Keratinocyte (primary cell): ENCODE measurements at regions not wholly inside any gene's neighbourhood (a gene's known extent, or its start where the extent isn't known, plus 50 kb on each side); places are given as distances from the start of the nearest gene placed in this dataset.

ENCODE experiments used
- DNase-seq: peaks from one replicate; pipeline ENCODE4 v3.0.0-alpha.2; 2011; ENCODE audit warnings: low read depth, missing footprints, low spot score
- FAIRE-seq: peaks from 2 replicates; lab custom pipeline; 2011; peaks lifted over from hg19 to GRCh38; lab: Jason Lieb, UNC
- H2AFZ ChIP-seq: 2 replicates; pipeline ENCODE4 v1.6.0; 2012; ENCODE audit warnings: low read length, control low read depth, inconsistent platforms; ENCODE audit not compliant: control insufficient read depth
- H3K27ac ChIP-seq: 2 replicates; pipeline ENCODE4 v1.5.1; 2011; ENCODE audit warnings: low read length; ENCODE audit not compliant: control insufficient read depth, insufficient read depth
- H3K27me3 ChIP-seq: 3 replicates; pipeline ENCODE4 v1.6.0; 2011; ENCODE audit warnings: low read length; ENCODE audit not compliant: control insufficient read depth, insufficient read depth; ENCODE audit errors: extremely low read depth
- H3K36me3 ChIP-seq, 2 experiments: 2 replicates in 1 of 2; 3 replicates in 1 of 2; pipeline ENCODE4 v1.5.1; 2011; ENCODE audit warnings: low read length in 2 of 2, mild to moderate bottlenecking in 1 of 2; ENCODE audit not compliant: control insufficient read depth in 2 of 2, insufficient read depth in 2 of 2; ENCODE audit errors: extremely low read depth in 1 of 2
- H3K4me1 ChIP-seq: 3 replicates; pipeline ENCODE4 v1.5.1; 2011; ENCODE audit warnings: low read length; ENCODE audit not compliant: control insufficient read depth, insufficient read depth; ENCODE audit errors: extremely low read depth
- H3K4me2 ChIP-seq: 3 replicates; pipeline ENCODE4 v1.6.0; 2011; ENCODE audit warnings: low read depth, low read length; ENCODE audit not compliant: control insufficient read depth, insufficient read depth; ENCODE audit errors: extremely low read depth
- H3K4me3 ChIP-seq, 3 experiments: fragments of 200-600 bp in 1 of 3; sonication (generic) in 1 of 3; 2 replicates in 2 of 3; 3 replicates in 1 of 3; pipeline ENCODE4 v1.5.1; 2011 to 2016; ENCODE audit warnings: low read length in 3 of 3, mild to moderate bottlenecking in 3 of 3, control low read depth in 2 of 3, inconsistent platforms in 1 of 3, low read depth in 1 of 3, mixed read lengths in 1 of 3, mixed run types in 1 of 3, moderate library complexity in 1 of 3; ENCODE audit not compliant: control insufficient read depth in 2 of 3, insufficient read depth in 2 of 3; ENCODE audit errors: extremely low read depth in 1 of 3
- H3K79me2 ChIP-seq: 2 replicates; pipeline ENCODE4 v1.6.0; 2012; ENCODE audit warnings: low read length; ENCODE audit not compliant: control insufficient read depth, insufficient read depth
- H3K9ac ChIP-seq: 3 replicates; pipeline ENCODE4 v1.6.0; 2011; ENCODE audit warnings: low read length; ENCODE audit not compliant: control insufficient read depth, insufficient read depth; ENCODE audit errors: extremely low read depth
- H3K9me1 ChIP-seq: 3 replicates; pipeline ENCODE4 v1.6.0; 2011; ENCODE audit warnings: low read length; ENCODE audit not compliant: control insufficient read depth, insufficient read depth; ENCODE audit errors: extremely low read depth
- H3K9me3 ChIP-seq: 2 replicates; pipeline ENCODE4 v1.5.1; 2012; ENCODE audit warnings: low read depth, low read length; ENCODE audit not compliant: control insufficient read depth
- H4K20me1 ChIP-seq: 3 replicates; pipeline ENCODE4 v1.6.0; 2011; ENCODE audit warnings: low read length; ENCODE audit not compliant: control insufficient read depth, insufficient read depth; ENCODE audit errors: extremely low read depth
- EZH2 ChIP-seq: IDR thresholded peaks from one replicate; pipeline ENCODE4 v1.6.1; 2012; ENCODE audit warnings: inconsistent platforms, mild to moderate bottlenecking, low read length, moderate library complexity
- dilution Hi-C: fragments of 300-500 bp; cut with MboI; formaldehyde crosslinking; loops from one replicate; pipeline ENCODE4 v1.7.0; 2020; ENCODE audit warnings: low sequenced_read_pairs; ENCODE audit not compliant: extremely low pct_ligation_motif_present
- TF ChIP-seq, protein P1 (sequence below), 3 experiments: IDR thresholded peaks in 1 of 3; conservative IDR thresholded peaks in 1 of 3; optimal IDR thresholded peaks in 1 of 3; 2 replicates in 2 of 3; 3 replicates in 1 of 3; pipeline versions ENCODE3 to v1.5.1; 2011; ENCODE audit warnings: low read length in 3 of 3, mild to moderate bottlenecking in 3 of 3, moderate library complexity in 2 of 3, control low read depth in 1 of 3, inconsistent platforms in 1 of 3; ENCODE audit not compliant: insufficient read depth in 2 of 3; ENCODE audit errors: extremely low read depth in 1 of 3

DNA sequence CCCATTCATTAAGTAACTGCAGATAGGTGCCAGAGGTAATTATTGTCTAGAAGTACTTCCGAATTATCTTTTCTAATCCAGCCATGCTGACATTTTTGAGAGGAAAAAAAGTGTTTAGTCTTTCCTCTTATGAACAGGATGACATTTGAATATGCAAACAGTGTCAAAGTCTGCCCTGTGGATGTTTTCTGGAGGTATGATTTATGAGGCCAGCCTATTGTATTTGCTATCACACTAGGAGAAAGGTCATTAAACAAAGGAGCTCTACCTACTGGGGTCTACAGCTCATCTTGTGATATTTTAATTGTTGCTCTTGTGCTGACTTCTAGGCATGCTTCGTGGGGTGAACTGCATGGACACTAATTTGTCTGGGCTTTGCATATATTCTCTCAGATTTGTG, 559.7 kb upstream of the CAMK1G start:
- Histone ChIP-seq H3K27ac (no peak overlapping the region), H3K4me1 (no peaks in the 10 kb centered on the region), H3K36me3 (no peaks in the 10 kb centered on the region), H3K4me2 (no peak overlapping the region), H3K4me3 (no peak overlapping the region), H3K9me1 (no peaks in the 10 kb centered on the region), H3K79me2 (no peaks in the 10 kb centered on the region), H3K27me3 (no peaks in the 10 kb centered on the region), H3K9ac (no peak overlapping the region), H2AFZ (no peak overlapping the region), H3K9me3 (no peaks in the 10 kb centered on the region), H4K20me1 (no peaks in the 10 kb centered on the region)
- FAIRE-seq: no peak
- TF ChIP-seq EZH2: no peak
- TF ChIP-seq, protein P1, sequence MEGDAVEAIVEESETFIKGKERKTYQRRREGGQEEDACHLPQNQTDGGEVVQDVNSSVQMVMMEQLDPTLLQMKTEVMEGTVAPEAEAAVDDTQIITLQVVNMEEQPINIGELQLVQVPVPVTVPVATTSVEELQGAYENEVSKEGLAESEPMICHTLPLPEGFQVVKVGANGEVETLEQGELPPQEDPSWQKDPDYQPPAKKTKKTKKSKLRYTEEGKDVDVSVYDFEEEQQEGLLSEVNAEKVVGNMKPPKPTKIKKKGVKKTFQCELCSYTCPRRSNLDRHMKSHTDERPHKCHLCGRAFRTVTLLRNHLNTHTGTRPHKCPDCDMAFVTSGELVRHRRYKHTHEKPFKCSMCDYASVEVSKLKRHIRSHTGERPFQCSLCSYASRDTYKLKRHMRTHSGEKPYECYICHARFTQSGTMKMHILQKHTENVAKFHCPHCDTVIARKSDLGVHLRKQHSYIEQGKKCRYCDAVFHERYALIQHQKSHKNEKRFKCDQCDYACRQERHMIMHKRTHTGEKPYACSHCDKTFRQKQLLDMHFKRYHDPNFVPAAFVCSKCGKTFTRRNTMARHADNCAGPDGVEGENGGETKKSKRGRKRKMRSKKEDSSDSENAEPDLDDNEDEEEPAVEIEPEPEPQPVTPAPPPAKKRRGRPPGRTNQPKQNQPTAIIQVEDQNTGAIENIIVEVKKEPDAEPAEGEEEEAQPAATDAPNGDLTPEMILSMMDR (optimal IDR thresholded peaks at IDR 0.05 in 1 of 3, IDR thresholded peaks at IDR 0.05 in 1 of 3, conservative IDR thresholded peaks at IDR 0.05 in 1 of 3; ENCODE audit: extremely low read depth in 1 of 3, insufficient read depth in 2 of 3, low read length in 3 of 3): no peak
- dilution Hi-C loops: no loop called here
- no peak for DNase-seq

DNA sequence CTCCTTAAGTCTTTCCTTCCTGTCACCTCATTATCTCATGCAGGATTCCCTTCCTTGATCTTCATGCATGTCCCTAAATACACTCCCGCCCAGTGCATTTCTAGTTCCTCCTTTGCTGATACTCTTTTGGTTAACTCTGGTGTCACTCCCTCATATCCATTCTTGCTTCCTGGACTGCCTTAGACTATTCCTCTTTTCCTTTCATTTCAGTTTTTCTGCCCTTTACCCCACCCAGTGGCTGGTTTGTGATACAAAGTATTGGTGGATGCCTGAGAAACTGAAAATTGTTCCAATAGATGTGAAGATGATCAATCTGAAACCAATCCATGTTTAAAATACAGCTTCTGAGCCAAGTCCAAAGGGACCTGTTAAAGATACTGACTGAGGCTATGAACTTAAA, 553.8 kb upstream of the CAMK1G start:
- Histone ChIP-seq H3K9me3 (no peaks in the 10 kb centered on the region), H3K4me1 (no peaks in the 10 kb centered on the region), H3K4me2 (no peak overlapping the region), H3K27me3 (no peaks in the 10 kb centered on the region), H4K20me1 (no peaks in the 10 kb centered on the region), H3K9ac (no peak overlapping the region), H2AFZ (no peak overlapping the region), H3K9me1 (no peaks in the 10 kb centered on the region), H3K4me3 (no peak overlapping the region), H3K79me2 (no peaks in the 10 kb centered on the region), H3K36me3 (no peaks in the 10 kb centered on the region), H3K27ac (no peak overlapping the region)
- DNase-seq (no peak), FAIRE-seq (peak; percentile 29)
- no peak for TF ChIP-seq EZH2
- TF ChIP-seq, protein P1 (optimal IDR thresholded peaks at IDR 0.05 in 1 of 3, IDR thresholded peaks at IDR 0.05 in 1 of 3, conservative IDR thresholded peaks at IDR 0.05 in 1 of 3; ENCODE audit: extremely low read depth in 1 of 3, insufficient read depth in 2 of 3, low read length in 3 of 3): peak; percentile 8 to 21 (median 11)
- dilution Hi-C loops: no loop called here
